Liver (tissue), 8 donors: ENCODE measurements at regions not wholly inside any gene's neighbourhood (a gene's known extent, or its start where the extent isn't known, plus 50 kb on each side); places are given as distances from the start of the nearest gene placed in this dataset.

ENCODE experiments used
- DNase-seq: peaks from one replicate; pipeline ENCODE4 v3.0.0-alpha.2; 2017; ENCODE audit warnings: low spot score
- H3K27ac ChIP-seq, 2 donors: one replicate each; pipeline ENCODE4 v1.7.0; 2013; ENCODE audit warnings: inconsistent platforms in 2 of 2, low read length in 2 of 2, control low read depth in 1 of 2, low read depth in 1 of 2, mild to moderate bottlenecking in 1 of 2
- H3K27me3 ChIP-seq, 4 donors: one replicate each; pipeline versions ENCODE4 v1.6.1 to v1.7.0; 2013; ENCODE audit warnings: low read length in 3 of 4, inconsistent platforms in 1 of 4, mild to moderate bottlenecking in 1 of 4, moderate library complexity in 1 of 4; ENCODE audit not compliant: control insufficient read depth in 4 of 4, insufficient read depth in 4 of 4
- H3K36me3 ChIP-seq, 4 donors: one replicate each; pipeline versions ENCODE4 v1.6.1 to v1.7.0; 2013; ENCODE audit warnings: low read length in 3 of 4, mild to moderate bottlenecking in 3 of 4, low read depth in 1 of 4, moderate library complexity in 1 of 4; ENCODE audit not compliant: control insufficient read depth in 4 of 4, insufficient read depth in 3 of 4
- H3K4me1 ChIP-seq, 4 donors: one replicate each; pipeline versions ENCODE4 v1.6.1 to v1.7.0; 2013; ENCODE audit warnings: low read length in 3 of 4, mild to moderate bottlenecking in 3 of 4, moderate library complexity in 1 of 4; ENCODE audit not compliant: control insufficient read depth in 4 of 4, insufficient read depth in 4 of 4
- H3K4me3 ChIP-seq, 3 donors: one replicate each; pipeline versions ENCODE4 v1.6.1 to v1.7.0; 2013; ENCODE audit warnings: low read length in 3 of 3, control low read depth in 1 of 3, low read depth in 1 of 3, mild to moderate bottlenecking in 1 of 3
- H3K9ac ChIP-seq, 2 donors: one replicate each; pipeline ENCODE4 v1.7.0; 2013; ENCODE audit warnings: low read length in 2 of 2, mild to moderate bottlenecking in 2 of 2, moderate library complexity in 2 of 2, control low read depth in 1 of 2, low read depth in 1 of 2
- H3K9me3 ChIP-seq, 4 donors: one replicate each; pipeline versions ENCODE4 v1.6.1 to v1.7.0; 2013; ENCODE audit warnings: low read length in 3 of 4; ENCODE audit not compliant: control insufficient read depth in 4 of 4
- FOXA1 ChIP-seq: IDR thresholded peaks from 2 replicates; pipeline ENCODE4 v1.6.1; 2016; ENCODE audit warnings: antibody characterized with exemption
- GABPA ChIP-seq, 2 donors: IDR thresholded peaks in 1 of 2; conservative IDR thresholded peaks in 1 of 2; 2 replicates each; pipeline ENCODE4 v1.6.1; 2016; ENCODE audit warnings: antibody characterized with exemption in 2 of 2, mild to moderate bottlenecking in 1 of 2, moderate library complexity in 1 of 2
- HNF4G ChIP-seq: IDR thresholded peaks from 2 replicates; pipeline ENCODE4 v1.6.1; 2016; ENCODE audit warnings: antibody characterized with exemption
- JUND ChIP-seq, 2 donors: IDR thresholded peaks; 2 replicates each; pipeline ENCODE4 v1.6.1; 2016; ENCODE audit warnings: antibody characterized with exemption in 2 of 2
- RAD21 ChIP-seq, 2 donors: IDR thresholded peaks; 2 replicates each; pipeline ENCODE4 v1.6.1; 2016; ENCODE audit warnings: antibody characterized with exemption in 2 of 2, mild to moderate bottlenecking in 2 of 2
- SP1 ChIP-seq: IDR thresholded peaks from 2 replicates; pipeline ENCODE4 v1.6.1; 2018; ENCODE audit warnings: antibody characterized with exemption, mild to moderate bottlenecking
- TAF1 ChIP-seq: conservative IDR thresholded peaks from 2 replicates; pipeline ENCODE4 v1.6.1; 2016; ENCODE audit warnings: antibody characterized with exemption, mild to moderate bottlenecking
- YY1 ChIP-seq: IDR thresholded peaks from 2 replicates; pipeline ENCODE4 v1.6.1; 2016; ENCODE audit warnings: antibody characterized with exemption, mild to moderate bottlenecking
- WGBS: extraction: QIAGEN DNeasy Blood & Tissue Kit; methylation state at CpG from one replicate; pipeline ENCODE4 v1.1.7; 2013; 5-methylcytosine and 5-hydroxymethylcytosine counted together
- TF ChIP-seq, protein P1 (sequence below): IDR thresholded peaks from 2 replicates; pipeline ENCODE4 v1.6.1; 2016; ENCODE audit warnings: antibody characterized with exemption
- TF ChIP-seq, protein P2 (sequence below): IDR thresholded peaks from 2 replicates; pipeline ENCODE4 v1.6.1; 2016; ENCODE audit warnings: antibody characterized with exemption, mild to moderate bottlenecking
- TF ChIP-seq, protein P3 (sequence below): IDR thresholded peaks from 2 replicates; pipeline ENCODE4 v1.6.1; 2016; ENCODE audit warnings: antibody characterized with exemption
- TF ChIP-seq, protein P4 (sequence below): fragments of 150-350 bp; IDR thresholded peaks from 2 replicates; pipeline ENCODE4 v1.5.1; 2017; ENCODE audit warnings: improper control_type of control experiment, low read depth, low read length; ENCODE audit not compliant: missing input control
- TF ChIP-seq, protein P5 (sequence below): IDR thresholded peaks from 2 replicates; pipeline ENCODE4 v1.6.1; 2016; ENCODE audit warnings: antibody characterized with exemption
- donor health status: healthy.
- donor health status: healthy.
- donor health status: healthy.
- donor health status: healthy.
- donor health status: healthy.

DNA sequence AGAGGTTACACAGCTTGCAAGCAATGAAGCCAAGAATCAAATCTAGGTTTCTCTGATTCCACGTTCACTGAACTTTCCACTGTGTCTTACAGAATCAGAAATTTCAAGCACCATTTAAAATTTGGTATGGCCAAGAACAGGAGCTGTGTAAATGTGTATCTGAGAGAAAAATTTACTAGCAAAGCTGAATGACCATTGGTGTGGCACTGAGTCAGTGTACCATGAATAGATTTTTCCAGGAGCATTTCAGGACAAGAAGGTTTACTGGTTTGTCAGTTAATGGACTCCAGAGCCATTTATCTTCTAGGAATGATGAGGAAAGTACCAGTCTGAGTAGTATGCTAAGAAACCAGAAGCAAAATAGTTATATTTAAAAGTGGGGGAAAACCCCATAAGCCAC lies 269.4 kb upstream of the FAT3 start (continued):
- no peak for TF ChIP-seq GABPA (IDR thresholded peaks at IDR 0.05 in 1 of 2, conservative IDR thresholded peaks at IDR 0.05 in 1 of 2)
- no peak for TF ChIP-seq SP1
- no peak for TF ChIP-seq HNF4G

DNA sequence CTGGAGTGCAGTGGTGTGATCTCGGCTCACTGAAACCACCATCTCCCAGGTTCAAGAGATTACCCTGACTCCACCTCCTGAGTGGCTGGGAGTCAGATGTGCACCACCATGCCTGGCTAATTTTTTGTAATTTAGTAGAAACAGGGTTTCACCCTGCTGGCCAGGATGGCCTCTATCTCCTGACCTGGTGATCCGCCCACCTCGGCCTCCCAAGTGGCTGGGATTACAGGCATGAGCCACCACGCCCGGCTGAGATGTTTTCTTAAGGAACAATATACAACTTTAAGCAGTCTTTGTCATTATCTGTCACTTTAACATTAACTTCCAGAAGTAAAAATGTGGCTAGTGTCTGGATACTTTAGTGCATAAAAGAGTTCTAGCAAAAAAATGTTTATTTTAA lies 272.6 kb upstream of the FAT3 start:
- Histone ChIP-seq H3K27me3 (no peaks in the 10 kb centered on the region), H3K9me3 (peaks cover 0 to 2% (median 0%) of the 10 kb centered on the region in 4 donors), H3K4me1 (peaks cover 0 to 9% (median 3%) of the 10 kb centered on the region in 4 donors), H3K9ac (no peak overlapping the region), H3K27ac (no peak overlapping the region), H3K36me3 (no peaks in the 10 kb centered on the region), H3K4me3 (no peak overlapping the region)
- TF ChIP-seq FOXA1 (no peak), SP1 (no peak), TAF1 (no peak), JUND (IDR thresholded peaks at IDR 0.05) (no peak), HNF4G (no peak), GABPA (IDR thresholded peaks at IDR 0.05 in 1 of 2, conservative IDR thresholded peaks at IDR 0.05 in 1 of 2) (no peak), RAD21 (IDR thresholded peaks at IDR 0.05) (no peak), YY1 (no peak)
- TF ChIP-seq, protein P1, sequence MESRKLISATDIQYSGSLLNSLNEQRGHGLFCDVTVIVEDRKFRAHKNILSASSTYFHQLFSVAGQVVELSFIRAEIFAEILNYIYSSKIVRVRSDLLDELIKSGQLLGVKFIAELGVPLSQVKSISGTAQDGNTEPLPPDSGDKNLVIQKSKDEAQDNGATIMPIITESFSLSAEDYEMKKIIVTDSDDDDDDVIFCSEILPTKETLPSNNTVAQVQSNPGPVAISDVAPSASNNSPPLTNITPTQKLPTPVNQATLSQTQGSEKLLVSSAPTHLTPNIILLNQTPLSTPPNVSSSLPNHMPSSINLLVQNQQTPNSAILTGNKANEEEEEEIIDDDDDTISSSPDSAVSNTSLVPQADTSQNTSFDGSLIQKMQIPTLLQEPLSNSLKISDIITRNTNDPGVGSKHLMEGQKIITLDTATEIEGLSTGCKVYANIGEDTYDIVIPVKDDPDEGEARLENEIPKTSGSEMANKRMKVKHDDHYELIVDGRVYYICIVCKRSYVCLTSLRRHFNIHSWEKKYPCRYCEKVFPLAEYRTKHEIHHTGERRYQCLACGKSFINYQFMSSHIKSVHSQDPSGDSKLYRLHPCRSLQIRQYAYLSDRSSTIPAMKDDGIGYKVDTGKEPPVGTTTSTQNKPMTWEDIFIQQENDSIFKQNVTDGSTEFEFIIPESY = no peak
- TF ChIP-seq, protein P2, sequence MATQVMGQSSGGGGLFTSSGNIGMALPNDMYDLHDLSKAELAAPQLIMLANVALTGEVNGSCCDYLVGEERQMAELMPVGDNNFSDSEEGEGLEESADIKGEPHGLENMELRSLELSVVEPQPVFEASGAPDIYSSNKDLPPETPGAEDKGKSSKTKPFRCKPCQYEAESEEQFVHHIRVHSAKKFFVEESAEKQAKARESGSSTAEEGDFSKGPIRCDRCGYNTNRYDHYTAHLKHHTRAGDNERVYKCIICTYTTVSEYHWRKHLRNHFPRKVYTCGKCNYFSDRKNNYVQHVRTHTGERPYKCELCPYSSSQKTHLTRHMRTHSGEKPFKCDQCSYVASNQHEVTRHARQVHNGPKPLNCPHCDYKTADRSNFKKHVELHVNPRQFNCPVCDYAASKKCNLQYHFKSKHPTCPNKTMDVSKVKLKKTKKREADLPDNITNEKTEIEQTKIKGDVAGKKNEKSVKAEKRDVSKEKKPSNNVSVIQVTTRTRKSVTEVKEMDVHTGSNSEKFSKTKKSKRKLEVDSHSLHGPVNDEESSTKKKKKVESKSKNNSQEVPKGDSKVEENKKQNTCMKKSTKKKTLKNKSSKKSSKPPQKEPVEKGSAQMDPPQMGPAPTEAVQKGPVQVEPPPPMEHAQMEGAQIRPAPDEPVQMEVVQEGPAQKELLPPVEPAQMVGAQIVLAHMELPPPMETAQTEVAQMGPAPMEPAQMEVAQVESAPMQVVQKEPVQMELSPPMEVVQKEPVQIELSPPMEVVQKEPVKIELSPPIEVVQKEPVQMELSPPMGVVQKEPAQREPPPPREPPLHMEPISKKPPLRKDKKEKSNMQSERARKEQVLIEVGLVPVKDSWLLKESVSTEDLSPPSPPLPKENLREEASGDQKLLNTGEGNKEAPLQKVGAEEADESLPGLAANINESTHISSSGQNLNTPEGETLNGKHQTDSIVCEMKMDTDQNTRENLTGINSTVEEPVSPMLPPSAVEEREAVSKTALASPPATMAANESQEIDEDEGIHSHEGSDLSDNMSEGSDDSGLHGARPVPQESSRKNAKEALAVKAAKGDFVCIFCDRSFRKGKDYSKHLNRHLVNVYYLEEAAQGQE = no peak
- TF ChIP-seq, protein P3, sequence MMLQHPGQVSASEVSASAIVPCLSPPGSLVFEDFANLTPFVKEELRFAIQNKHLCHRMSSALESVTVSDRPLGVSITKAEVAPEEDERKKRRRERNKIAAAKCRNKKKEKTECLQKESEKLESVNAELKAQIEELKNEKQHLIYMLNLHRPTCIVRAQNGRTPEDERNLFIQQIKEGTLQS = no peak
- TF ChIP-seq, protein P4, sequence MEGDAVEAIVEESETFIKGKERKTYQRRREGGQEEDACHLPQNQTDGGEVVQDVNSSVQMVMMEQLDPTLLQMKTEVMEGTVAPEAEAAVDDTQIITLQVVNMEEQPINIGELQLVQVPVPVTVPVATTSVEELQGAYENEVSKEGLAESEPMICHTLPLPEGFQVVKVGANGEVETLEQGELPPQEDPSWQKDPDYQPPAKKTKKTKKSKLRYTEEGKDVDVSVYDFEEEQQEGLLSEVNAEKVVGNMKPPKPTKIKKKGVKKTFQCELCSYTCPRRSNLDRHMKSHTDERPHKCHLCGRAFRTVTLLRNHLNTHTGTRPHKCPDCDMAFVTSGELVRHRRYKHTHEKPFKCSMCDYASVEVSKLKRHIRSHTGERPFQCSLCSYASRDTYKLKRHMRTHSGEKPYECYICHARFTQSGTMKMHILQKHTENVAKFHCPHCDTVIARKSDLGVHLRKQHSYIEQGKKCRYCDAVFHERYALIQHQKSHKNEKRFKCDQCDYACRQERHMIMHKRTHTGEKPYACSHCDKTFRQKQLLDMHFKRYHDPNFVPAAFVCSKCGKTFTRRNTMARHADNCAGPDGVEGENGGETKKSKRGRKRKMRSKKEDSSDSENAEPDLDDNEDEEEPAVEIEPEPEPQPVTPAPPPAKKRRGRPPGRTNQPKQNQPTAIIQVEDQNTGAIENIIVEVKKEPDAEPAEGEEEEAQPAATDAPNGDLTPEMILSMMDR = no peak
- TF ChIP-seq, protein P5, sequence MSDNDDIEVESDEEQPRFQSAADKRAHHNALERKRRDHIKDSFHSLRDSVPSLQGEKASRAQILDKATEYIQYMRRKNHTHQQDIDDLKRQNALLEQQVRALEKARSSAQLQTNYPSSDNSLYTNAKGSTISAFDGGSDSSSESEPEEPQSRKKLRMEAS = no peak
- WGBS = 94% methylated on average over 5 of the region's 5 CpGs
- DNase-seq = no peak
